Suppressor macrophage treated with lipopolysaccharide for 1 hour (primary cell): ENCODE measurements at regions not wholly inside any gene's neighbourhood (a gene's known extent, or its start where the extent isn't known, plus 50 kb on each side); places are given as distances from the start of the nearest gene placed in this dataset.

Source experiments
- DNase-seq, 3 donors: peaks; one replicate each; pipeline ENCODE4 v3.0.0-alpha.2; 2020 to 2022

DNA sequence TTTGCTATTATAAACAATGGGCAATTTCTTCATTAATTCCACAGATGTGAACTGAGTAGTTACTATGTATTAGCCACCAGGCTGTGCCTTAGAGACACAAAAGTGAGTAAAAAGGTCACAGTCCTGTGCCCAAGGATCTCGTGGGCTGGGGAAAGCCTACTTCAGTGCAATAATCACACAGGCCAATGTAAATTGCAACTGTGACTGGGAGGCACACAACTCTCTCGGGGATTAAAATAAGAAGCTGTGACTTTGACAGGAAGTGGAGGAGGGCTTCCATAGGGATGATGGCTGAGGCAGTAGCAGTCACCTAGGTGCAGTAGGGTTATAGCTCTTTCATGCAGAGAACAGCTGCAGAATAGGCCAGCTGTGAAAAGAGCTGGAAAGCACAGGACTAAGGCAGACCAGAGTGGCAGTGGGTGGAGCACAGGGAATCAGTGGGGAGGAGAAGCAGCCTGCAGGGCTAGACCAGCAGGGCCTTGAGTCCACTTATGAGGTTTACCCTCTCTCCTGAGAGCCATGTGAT, 121.9 kb downstream of the MAB21L3 start:
- DNase-seq, result peak; percentile 57 to 69 (median 66)

DNA sequence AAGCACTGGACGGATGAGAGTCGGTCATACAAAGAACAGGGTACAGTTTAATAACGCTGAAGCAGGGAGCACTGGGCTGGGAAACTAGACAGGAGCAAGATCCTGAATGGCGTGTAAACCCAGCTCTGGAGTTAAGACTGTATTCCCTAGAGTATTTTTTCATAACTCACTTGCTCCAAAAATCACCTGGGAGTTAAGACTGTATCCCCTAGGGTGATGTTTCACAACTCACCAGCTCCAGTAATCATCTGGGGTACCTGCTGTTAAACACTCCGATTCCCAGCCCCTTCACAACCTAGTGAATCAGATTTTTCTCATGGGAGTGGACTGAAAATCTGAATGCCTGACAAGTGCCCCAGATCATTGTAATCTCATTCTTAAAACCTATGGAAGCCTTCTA, 123.2 kb downstream of the MAB21L3 start:
- no peak for DNase-seq

DNA sequence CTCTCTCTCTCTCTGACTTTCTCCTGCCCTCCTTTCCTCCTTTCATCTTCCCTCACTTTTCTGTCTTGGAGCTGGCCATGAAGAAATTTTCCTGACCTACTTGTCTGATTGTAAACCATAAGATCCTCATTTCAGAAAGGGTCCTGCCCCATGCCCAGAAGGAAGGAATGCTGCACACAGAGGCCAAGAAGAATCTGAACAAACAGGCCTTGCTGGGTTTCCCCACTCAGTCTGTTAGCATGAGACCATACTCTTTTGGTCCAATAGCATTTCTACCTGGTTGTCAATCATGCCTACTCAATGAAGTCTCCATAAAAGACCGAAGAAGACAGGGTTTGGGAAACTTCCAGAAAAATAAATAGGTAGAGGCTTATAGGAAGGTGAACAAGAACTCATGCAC, 128.7 kb downstream of the MAB21L3 start:
- DNase-seq, result no peak

DNA sequence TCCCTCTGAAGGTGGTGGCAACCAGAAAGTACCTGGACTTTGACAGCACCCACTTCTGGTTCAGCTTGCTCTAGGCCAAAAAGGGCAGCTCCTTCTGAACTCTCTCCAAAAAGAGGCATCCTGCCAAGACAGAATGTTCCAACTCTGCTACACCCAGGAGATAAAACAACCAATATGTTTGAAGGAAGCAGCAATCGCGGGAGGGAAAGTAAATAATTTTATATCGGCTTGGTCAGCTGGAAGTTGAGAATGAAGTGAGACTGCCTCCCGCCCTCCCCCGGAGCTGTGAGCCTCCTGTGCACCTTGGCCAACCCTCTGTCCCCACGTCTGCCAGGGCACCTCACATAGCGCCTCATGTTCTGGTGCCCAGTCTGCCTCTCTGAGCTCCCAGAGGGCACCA, 130.3 kb upstream of the ATP1A1 start:
- no peak for DNase-seq

DNA sequence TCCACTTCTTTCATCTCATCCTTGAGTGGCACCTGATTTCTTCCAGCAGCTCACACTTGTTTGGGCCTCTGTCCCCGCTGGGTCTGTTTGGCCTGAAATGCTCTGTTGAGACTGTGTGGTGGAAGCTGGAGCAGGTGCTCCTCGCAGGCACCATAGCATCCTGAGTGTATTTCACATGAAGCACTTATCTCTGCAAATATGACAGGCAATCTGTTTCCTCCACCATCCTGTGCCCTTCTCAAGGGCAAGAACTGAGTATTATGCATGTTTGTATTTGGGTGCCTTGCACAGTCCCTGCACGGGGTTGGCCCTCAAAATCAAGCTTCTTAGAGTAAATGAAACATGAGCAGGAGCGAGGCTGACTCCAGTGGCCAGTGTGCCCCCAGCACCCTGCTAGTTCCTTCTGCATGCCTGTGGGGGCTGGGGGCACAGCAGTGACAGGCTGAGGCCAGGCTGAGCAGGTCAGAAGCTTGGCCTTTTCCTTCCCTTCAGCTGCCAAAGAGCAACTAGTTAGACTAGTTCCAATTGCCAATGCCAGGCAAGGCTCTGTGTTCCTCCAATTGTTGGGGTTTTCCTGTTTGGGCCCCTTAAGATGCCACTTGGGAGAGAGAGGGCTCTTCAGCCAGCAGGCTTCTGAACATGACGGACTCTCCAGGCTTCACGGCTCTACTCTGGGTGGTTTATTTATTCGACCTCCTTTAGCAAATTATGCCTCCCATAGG, 129.6 kb upstream of the ATP1A1 start:
- no peak for DNase-seq

DNA sequence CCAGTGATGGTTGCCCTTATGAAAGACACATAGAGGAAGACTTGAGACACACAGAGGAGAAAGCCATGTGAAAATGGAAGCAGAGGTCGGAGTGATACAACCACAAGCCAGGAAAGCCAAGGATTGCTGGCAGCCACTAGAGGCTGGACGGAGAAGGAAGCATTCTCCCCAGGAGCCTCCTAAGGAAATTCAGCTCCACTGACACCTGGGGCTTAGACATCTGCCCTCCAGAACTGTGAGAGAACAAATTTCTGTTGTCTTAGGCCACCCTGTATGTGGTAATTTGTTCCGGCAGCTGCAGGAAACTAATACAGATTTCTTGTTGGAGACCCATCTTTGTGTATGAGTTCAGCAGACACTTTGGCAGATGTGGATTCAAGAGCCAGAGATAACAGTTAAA, 126.9 kb upstream of the ATP1A1 start:
- DNase-seq, result no peak

DNA sequence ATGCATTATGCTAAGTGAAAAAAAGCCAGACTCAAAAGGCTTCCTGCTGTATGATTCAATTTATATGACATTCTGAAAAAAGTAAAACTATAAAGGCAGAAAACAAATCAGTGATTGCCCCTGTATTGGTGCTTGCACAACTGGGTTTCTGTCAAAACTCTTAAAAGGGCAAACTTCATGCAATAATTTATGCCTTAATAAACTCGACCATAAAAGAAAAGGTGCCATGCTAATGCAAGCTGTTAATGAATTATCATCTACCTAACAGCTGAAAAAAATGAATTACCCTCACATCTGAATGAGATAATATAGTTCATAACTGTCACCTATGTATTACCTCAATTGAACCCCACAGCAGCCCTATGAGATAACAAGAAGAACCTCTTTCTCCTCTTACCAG, 120.8 kb upstream of the ATP1A1 start:
- DNase-seq, result no peak

DNA sequence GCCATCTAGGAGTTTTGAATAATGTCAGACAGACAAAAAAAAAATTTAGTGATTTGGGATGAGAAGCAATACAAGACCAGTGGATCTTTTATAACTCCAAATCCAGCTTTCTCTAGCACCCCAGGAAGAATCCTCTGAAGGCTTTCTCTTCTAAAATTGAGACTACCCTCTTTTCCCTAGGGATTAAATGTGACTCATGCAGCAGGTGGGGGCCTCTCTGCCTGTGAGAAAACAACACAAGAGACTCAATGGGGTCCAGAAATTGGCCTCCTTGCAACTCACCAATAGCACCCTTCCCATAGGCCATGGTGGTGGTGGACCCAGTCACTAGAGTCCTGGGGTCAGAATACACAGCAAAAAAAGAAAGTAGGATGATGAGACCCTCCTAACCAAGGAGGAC, 120.3 kb upstream of the ATP1A1 start:
- DNase-seq, result no peak

DNA sequence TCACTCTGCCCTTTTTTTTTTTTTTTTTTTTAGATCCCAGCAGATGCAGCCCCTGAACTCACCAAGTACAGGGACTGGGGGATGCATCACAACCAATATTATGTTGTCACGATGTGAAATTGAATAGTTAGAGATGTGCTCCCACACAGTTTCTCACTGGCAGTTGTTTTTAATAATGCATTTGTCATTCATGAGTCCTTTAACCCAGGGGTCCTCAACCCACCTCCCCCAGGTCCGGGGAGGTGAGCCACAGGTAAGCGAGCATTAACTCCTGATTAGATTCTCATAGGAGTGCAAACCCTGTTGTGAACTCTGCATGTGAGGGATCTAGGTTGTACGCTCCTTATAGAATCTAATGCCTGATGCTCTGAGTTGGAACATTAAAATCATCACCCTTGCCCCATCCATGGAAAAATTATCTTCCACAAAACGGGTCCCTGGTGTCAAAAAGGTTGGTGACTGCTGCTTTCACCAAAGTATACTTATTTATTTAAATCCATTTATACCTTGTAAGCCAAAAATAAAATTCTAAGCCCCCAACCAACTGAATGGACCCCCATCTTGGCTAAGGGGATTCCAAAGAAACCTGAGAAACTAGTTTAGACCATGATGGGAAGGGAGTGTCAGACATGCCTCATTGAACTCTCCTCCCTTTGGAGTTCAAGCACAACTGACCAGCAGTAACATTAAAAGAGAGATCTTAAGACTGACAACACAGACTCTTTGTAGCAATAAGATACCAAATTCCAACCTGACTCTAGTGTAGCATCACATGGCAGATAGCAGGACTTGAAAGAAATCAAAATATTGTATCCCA, 119.3 kb upstream of the ATP1A1 start:
- no peak for DNase-seq

DNA sequence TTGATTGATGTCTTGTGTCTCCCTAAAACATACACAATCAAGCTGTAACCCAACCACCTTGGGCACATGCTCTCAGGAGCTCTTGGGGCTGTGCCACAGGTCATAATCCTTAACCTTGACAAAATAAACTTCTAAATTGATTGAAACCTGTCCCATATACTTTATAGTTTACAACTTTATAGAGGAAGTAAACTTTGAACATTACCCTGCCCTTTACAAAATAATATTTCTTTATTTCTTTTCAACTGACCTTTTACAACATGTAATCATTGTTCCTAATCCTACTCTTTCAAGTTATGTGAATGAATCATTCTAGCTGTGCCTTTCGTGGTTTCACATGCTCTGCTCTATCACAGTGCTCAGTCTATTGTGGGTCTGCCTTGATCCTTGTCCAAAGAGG, 118.3 kb upstream of the ATP1A1 start:
- no peak for DNase-seq

DNA sequence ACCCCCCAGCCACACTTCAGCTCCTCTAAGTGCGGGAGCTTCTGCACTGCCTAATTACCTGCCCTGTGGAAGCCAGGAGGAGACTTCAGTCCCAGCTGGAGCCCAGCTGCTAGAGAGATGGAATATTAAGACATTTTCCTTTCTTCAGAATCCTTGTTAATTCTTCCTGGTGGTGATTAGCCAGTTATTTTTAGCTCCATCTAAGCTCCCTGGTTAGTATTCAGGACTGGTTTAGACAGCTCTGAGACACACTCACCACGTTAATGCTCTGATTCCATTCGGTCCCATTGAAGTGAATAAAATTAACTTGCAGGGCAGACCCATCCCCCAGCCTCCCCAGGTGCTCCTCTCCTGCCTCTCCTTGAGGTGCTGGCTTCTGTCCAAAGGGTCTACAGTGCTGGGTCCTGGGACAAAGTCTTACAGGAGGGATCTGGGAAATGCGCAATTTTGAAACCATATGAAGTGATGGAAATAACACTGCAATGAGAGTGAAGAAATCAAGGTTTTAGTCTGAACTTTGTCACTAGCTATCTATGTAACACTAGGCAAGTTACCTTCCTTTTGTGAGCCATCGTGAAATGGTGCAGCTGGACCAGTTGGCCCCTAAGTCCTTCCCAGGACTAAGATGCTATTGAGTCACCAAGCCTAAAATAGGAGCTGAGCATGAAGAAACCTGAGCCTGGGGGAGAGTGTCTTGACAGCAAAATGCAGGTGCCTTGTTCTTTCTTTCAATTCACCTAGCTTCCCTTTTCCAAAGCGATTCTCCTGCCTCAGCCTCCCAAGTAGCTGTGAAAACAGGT, 117.4 kb upstream of the ATP1A1 start:
- no peak for DNase-seq

DNA sequence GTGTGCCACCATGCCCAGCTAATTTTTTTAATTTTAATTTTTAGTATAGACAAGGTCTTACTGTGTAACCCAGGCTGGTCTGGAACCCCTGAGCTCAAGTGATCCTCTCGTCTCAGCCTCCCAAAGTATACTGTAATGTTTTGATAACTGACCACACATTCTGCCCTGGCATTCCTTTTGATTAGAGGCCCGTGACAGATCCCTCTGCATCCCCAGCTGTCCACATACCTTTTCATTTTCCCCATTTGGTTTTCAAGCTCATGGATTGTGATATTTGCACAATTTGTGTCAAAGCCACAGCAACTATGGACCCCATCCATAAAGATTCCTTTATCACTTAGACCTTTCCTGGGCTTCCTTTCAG, 116.8 kb upstream of the ATP1A1 start:
- DNase-seq, result no peak

DNA sequence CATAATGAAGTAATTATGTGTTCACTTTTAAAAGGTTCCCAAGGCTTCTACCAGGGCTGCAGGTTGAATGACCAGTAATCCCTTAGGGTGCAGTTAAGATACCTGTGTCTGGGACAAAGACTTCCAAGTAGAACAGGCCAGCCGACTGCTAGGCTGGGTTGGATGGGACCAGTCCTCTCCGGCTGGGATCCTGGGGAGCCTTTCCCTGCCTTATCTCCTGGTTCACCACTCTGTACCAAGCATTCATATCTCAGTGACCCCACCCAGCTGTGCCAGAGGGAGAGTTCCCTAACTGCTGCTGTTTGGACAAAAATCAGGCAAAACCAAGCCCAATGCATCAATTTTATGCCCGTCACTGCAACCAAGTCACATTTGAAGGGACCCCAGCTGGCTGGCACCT, 116.2 kb upstream of the ATP1A1 start:
- no peak for DNase-seq

DNA sequence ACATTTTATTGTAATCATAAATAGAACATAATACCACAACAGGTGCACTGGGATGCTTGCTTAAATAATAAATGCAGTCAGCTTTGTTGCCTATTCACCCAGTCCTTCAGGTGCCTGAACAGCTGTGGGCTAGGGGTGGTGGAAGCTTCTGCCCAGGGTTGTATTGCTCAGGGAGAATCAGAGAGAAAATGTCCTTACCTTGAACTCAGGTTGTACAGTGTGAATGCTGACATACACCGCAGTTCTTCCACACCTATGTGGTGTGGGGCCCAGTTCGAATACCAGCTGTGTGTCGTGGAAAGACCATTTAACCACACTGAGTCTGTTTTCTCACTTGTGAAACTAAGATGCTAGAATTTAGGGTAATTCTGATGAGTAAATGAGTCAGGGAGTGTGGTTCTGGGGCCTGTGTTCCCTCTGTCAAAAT, 115.7 kb upstream of the ATP1A1 start:
- DNase-seq, result peak; percentile 11 to 23 (median 18)

DNA sequence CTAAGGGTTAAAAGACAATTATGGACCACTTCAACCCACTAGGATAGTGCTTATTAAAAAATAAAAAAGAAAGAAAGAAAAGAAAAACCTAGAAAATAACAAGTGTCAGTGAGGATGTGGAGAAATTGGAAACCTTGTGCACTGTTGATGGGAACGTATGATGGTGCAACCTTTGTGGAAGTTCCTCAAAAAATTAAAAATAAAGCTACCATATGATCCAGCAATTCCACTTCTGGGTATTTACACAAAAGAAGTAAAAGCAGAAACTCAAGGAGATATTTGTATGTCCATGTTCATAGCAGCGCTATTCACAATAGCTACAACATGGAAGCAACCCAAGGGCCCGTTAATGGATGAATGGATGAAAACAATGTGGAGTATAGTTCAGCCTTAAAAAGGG, 115.2 kb upstream of the ATP1A1 start:
- DNase-seq, result peak; percentile 9 to 42 (median 42)

DNA sequence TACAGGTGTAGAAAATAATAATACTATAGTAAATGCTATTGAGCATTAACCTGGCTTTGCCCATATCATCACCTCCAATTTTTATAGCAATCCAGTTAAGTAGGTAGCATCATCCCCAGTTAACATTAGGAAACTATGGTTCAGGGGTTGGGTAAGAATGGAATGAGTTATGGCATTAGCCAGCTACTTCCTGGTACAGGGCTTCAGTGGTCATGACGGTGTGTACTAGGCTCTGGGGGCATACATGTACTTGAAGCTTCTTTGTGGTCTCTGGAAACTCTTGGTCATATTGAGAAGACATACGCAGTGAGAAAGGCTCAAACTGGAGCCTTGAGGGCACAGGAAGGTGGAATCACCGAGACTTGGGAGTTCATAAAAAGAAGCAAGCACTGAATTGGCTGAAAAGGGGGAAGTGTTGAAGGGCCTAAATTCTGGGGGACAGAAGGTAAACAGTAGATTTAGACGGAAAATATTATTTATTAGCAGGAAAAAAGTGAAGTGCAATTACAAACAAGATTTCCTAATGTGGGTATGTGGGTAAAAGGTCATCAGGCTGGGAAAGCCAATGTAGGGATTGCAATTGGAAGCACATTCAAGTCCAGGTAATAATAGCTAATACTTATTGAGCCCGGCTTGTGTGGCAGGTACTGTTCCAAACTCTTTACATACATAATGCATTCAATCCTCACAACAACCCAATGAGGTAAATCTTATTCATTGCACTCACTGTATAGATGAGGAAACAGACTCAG, 114.2 kb upstream of the ATP1A1 start:
- peak; percentile 19 to 32 (median 28) for DNase-seq

DNA sequence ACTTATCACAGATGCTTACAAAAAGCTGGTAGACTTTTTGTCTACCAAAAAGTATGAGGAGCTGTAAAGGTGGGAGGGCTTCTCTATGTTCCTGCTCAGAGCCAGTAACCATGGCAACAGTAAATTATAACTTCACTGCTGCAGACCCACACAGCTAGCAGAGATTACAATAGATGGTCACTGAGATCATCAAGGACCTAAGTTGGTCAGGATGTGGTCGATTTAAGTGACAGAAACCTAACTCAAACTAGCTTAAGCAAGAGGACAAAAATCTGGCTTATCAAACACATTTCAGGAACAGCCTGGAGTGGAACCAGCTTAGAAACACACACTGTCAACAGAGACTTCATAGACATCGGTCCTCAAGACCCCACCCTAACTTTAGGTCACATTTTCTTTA, 113.4 kb upstream of the ATP1A1 start:
- no peak for DNase-seq

DNA sequence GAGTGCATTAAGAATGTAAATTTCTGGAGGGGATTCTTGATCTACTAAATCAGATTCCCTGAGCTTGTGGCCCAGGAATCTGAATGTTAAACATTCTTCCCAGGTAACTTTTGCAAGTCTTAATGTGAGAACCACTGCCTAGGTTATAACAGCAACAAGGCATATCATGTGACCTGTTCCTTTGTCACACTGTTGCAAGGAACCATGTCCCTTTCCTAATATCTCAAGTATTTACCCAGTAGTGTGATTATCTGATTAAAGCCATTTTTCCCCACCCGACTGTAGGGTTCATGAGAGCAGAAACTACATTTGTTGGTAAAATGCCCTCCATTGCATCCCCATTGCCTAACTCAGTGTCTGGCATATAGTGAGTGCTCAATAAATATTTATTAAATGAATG, 112.9 kb upstream of the ATP1A1 start:
- no peak for DNase-seq

DNA sequence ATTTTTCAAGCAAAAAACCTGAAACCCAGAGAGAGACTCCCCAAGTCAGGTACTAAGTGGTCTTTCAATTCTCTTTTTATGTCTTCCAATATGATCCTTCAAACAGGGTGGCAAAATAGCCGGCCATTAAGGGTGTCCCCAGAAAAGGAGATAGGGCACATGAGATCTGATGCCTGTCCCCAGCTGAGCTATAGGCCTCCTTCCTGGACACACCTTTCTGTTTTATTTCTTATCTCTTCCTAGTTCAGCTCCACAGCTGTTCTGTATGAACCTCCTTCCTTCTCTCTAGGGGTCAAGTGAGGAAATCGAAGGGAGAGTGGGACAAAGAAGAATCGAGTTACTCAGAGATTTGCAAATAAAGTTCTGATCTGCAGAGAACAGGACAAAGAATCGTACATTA, 112.4 kb upstream of the ATP1A1 start:
- DNase-seq, result no peak

DNA sequence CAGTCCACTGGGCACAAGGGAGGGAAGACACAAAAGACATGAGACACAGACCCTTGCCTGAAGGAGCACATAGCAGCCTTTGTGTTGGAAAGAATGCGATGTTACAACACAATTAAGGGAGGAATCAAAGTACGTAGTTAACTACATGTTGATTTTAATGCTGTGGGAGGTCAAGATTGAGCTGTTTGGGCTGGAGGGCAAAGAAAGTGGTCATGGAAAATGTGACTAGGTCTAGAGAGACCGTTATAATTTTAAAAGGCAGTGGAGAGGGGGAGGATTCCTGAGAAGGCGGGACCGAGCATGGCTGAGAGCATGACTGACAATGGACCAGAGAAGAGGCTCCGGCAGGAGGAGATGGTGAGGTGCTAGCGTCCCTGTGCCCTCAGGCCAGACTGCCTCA, 111.8 kb upstream of the ATP1A1 start:
- DNase-seq, result no peak

DNA sequence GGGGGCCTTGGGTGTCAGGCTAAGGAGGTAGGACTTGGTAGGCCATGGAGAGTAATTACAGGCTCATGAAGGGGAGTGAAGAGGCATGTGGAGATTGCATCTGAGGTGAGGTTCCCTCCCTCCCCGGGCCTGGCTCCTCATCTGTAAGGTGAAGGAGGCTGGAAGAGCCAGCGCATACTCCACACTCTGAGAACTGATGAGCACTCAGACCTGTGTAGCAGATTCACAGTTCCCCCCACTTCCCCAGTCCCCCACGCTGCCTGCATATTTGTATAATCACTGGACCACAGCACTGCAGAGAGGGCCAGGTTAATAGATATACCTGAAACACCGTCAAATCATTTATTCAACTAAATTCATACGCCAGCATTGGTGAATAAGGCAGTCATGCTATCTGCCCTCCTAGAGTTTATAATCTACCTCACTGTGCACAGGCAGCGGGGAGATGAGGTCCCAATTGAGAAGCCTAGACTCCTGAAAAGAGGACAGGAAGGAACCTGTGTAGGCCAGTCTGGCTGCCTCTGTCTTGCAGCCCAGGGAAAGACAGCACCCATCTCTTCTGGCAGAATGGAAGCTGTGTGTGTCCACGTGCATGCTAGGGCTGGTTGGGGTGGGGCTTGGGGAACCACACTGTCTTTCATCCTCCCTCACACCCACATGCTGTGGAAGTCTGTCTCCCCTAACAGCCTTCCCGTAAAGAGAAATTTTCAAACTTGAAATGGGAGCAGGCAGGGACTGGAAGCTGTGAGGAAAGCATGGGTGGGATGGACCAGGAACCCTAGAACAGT, 110.6 kb upstream of the ATP1A1 start:
- no peak for DNase-seq

DNA sequence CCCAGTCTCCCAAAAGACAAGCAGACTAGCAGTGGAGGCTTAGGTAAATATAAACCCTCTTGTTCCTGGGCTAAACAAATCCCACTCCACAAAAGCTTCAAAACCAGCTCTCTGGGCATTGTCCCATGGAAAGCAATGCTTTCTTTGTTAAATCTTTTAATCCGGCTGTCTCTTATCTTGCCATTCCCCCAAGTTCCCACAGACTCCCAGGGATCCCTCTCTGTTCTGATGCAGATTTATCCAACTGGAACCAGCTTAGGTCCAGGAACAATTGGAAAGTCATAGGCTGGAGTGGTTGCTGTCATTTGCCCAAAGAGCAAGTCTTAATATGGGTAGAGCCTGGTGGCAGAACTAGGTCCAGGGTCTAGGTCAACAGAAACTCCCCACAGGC, 110.1 kb upstream of the ATP1A1 start:
- DNase-seq, result no peak
